ENCODE measurements at regions not wholly inside any gene's neighbourhood (a gene's known extent, or its start where the extent isn't known, plus 50 kb on each side); places are given as distances from the start of the nearest gene placed in this dataset.
"Not testable (repeated sequence)": the region's sequence is repeated elsewhere in the genome, so short reads cannot be mapped to it uniquely, and the experiment has no call there.

DNA sequence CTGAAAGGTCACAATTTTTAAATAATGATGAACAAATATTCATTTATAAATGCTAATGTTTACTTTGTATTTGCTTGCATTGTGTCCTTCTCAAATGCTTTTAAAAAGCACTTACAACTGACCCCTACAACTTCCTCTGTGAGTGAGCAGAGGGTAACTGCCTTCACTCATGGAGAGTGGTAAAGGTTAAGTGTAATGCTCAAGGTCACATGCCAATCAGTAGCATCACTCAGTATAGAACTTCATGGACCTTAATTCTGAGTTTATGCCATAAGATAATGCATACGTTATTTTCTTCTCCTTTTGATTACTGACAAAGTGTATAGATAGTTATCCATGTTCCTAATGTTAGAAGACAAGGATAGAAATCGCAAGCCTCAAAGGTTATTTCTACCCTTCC is 91.8 kb upstream of the SERTAD2 start:
- TF ChIP-seq, protein P1, sequence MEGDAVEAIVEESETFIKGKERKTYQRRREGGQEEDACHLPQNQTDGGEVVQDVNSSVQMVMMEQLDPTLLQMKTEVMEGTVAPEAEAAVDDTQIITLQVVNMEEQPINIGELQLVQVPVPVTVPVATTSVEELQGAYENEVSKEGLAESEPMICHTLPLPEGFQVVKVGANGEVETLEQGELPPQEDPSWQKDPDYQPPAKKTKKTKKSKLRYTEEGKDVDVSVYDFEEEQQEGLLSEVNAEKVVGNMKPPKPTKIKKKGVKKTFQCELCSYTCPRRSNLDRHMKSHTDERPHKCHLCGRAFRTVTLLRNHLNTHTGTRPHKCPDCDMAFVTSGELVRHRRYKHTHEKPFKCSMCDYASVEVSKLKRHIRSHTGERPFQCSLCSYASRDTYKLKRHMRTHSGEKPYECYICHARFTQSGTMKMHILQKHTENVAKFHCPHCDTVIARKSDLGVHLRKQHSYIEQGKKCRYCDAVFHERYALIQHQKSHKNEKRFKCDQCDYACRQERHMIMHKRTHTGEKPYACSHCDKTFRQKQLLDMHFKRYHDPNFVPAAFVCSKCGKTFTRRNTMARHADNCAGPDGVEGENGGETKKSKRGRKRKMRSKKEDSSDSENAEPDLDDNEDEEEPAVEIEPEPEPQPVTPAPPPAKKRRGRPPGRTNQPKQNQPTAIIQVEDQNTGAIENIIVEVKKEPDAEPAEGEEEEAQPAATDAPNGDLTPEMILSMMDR (IDR thresholded peaks at IDR 0.05; ENCODE audit: unreplicated experiment): no peak
- Mint-ChIP-seq H3K36me3 (no peaks in the 10 kb centered on the region), H3K4me3 (no peak overlapping the region), H3K4me1 (peaks cover 17% of the 10 kb centered on the region), H3K27me3 (ENCODE audit: low read depth) (no peaks in the 10 kb centered on the region), H3K27ac (no peak overlapping the region), H3K9me3 (no peaks in the 10 kb centered on the region)
- DNase-seq (ENCODE audit: low spot score in 2 of 2, unreplicated experiment in 2 of 2): no peak

DNA sequence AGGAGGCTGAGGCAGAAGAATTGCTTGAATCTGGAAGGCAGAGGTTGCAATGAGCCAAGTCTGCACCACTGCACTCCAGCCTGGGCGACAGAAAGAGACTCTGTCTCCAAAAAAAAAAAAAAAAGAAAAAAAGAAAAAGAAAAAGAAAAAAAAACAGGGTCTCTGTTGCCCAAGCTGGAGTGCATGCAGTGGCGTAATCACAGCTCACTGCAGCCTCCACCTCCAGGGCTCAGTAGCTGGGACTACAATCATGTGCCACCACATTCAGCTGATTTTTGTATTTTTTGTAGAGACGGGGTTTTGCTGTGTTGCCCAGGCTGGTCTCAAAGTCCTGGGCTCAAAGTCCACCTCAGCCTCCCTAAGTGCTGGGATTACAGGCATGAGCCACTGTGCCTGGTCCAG is 94.0 kb upstream of the SERTAD2 start:
- H3K36me3 Mint-ChIP-seq; H3K4me3 Mint-ChIP-seq; H3K27ac Mint-ChIP-seq; H3K27me3 Mint-ChIP-seq (ENCODE audit: low read depth); DNase-seq (ENCODE audit: low spot score in 2 of 2, unreplicated experiment in 2 of 2); H3K9me3 Mint-ChIP-seq: not testable (repeated sequence)
- peaks cover 24% of the 10 kb centered on the region for H3K4me1 Mint-ChIP-seq

DNA sequence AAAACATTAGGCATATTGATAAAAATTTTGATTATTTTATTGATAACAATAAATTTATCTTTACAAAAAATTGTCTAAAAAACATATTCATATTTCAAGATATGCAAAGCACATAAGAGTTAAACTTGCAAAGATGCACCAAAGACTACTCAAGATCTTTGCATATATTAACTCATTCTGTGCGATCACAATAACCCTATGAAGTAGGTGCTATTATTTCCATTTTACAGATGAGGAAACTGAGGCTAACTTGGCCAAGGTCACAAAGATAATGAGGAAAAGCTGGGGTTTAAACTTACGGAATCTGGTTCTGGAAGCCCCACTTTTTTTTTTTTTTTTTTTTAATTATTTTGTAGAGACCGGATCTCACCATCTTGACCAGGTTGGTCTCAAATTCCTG is 94.4 kb upstream of the SERTAD2 start:
- no peaks in the 10 kb centered on the region for H3K36me3 Mint-ChIP-seq
- DNase-seq (ENCODE audit: low spot score in 2 of 2, unreplicated experiment in 2 of 2): no peak
- H3K27me3 Mint-ChIP-seq (ENCODE audit: low read depth): no peaks in the 10 kb centered on the region
- H3K4me1 Mint-ChIP-seq: peaks cover 27% of the 10 kb centered on the region
- TF ChIP-seq, protein P1 (IDR thresholded peaks at IDR 0.05; ENCODE audit: unreplicated experiment): no peak
- H3K27ac Mint-ChIP-seq: peak overlapping the region; percentile 99
- no peaks in the 10 kb centered on the region for H3K9me3 Mint-ChIP-seq
- H3K4me3 Mint-ChIP-seq: no peak overlapping the region

DNA sequence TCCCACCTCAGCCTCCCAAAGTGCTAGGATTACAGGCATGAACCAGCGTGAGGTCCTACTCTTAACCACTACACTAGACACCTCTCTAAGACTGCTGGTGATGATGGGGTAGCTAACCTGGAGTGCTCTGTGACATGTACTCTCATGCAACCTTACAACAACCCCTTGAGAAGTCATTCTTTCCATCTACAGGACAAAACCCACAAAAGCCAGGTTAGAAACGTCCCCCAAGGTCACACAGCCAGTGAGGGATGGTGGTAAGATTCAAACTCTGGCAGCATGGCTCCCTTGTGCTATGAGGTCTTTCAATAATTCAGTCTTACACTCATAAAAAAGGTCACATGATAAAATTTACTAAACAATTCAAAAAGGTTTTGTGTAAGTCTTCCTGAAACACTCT is 94.8 kb upstream of the SERTAD2 start:
- Mint-ChIP-seq H3K4me1 (peaks cover 31% of the 10 kb centered on the region), H3K36me3 (no peaks in the 10 kb centered on the region), H3K9me3 (no peaks in the 10 kb centered on the region), H3K27me3 (ENCODE audit: low read depth) (no peaks in the 10 kb centered on the region), H3K27ac (peak overlapping the region; percentile 99), H3K4me3 (peak overlapping the region; percentile 95)
- TF ChIP-seq, protein P1 (IDR thresholded peaks at IDR 0.05; ENCODE audit: unreplicated experiment): no peak
- no peak for DNase-seq (ENCODE audit: low spot score in 2 of 2, unreplicated experiment in 2 of 2)

DNA sequence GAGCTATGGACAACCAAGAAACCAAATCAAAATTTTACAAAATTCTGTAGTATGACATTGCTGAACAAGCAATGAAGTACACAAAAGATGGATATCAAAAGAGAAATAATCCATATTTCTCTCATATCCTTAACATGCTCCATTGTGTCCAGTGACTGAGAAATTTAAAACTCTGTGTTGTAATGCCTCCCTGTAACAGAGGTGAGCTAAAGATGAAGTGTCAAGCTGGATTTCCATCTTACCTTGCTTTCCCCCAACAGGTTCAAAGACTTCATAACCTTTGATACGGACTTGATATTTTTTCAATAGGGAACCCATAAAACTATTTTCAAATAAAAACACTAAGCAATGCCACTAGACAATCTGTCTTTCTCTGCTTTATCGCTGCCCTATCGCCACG is 95.7 kb upstream of the SERTAD2 start:
- Mint-ChIP-seq H3K4me1 (peaks cover 29% of the 10 kb centered on the region), H3K36me3 (no peaks in the 10 kb centered on the region), H3K4me3 (peak overlapping the region; percentile 95), H3K9me3 (no peaks in the 10 kb centered on the region), H3K27ac (peak overlapping the region; percentile 99), H3K27me3 (ENCODE audit: low read depth) (no peaks in the 10 kb centered on the region)
- TF ChIP-seq, protein P1 (IDR thresholded peaks at IDR 0.05; ENCODE audit: unreplicated experiment): no peak
- DNase-seq (ENCODE audit: low spot score in 2 of 2, unreplicated experiment in 2 of 2): no peak

DNA sequence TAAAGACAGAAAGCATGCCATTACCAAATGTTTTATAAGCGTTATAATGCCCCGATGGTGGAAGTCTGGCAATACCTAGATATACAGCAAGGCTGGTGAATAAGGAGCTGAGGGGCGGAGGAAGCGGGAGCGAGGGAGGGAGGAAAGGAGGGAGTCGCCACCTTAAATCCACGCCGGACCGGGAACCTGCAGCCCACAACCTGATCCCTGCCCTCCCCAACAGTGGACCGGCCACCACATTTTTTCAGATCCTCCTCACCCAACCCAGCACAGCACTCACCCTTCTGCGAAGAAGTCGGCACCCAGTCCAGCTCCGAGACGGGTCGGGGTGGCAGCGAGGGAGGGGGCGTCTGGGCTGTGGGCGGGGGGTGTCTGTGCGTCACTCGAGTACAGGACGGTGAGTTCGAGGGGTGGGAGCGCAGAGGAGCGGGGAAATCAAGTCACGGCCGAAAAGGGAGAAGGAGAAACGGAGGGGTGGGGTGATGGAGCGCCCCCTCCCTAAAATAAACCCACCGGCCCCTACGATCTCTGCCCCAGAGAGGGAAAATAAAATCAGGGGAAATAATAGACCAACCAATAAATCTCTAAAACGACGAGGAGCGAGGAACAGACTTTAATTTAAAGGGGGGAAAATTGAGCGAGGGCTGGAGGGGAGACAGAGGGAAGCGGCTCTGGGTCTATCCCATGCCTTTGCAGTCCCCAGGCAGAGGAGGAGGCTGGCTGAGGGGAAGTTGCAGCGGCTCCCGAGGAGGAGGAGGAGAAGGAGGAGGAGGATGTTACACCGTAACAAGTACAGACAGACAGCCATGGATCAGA is 96.5 kb upstream of the SERTAD2 start:
- TF ChIP-seq, protein P1 (IDR thresholded peaks at IDR 0.05; ENCODE audit: unreplicated experiment): no peak
- DNase-seq (ENCODE audit: low spot score in 2 of 2, unreplicated experiment in 2 of 2): peak in 1 of 2 experiments; percentile 71
- Mint-ChIP-seq H3K36me3 (no peaks in the 10 kb centered on the region), H3K9me3 (no peaks in the 10 kb centered on the region), H3K4me3 (peak overlapping the region; percentile 95), H3K4me1 (peaks cover 29% of the 10 kb centered on the region), H3K27me3 (ENCODE audit: low read depth) (no peaks in the 10 kb centered on the region), H3K27ac (peak overlapping the region; percentile 99)
